ENCODE measurements at regions not wholly inside any gene's neighbourhood (a gene's known extent, or its start where the extent isn't known, plus 50 kb on each side); places are given as distances from the start of the nearest gene placed in this dataset.

- TF ChIP-seq MYBL2 (CRISPR knock-in tag; IDR thresholded peaks at IDR 0.05) (no peak), JAZF1 (CRISPR knock-in tag; IDR thresholded peaks at IDR 0.05) (no peak)
Observed at GRCh38 chr6:14722001-14722562, 523.8 kb upstream of the JARID2 start (continued).

GRCh38 chr6:14722704-14723103, 523.2 kb upstream of the JARID2 start:
- POLR2A ChIA-PET, result no interaction called here
- Mint-ChIP-seq H3K4me3 (no peak overlapping the region), H3K27ac (no peak overlapping the region), H3K36me3 (no peaks in the 10 kb centered on the region), H3K4me1 (peaks cover 10% of the 10 kb centered on the region), H3K9me3 (peaks cover 18% of the 10 kb centered on the region), H3K27me3 (ENCODE audit: low read depth) (peaks cover under 1% of the 10 kb centered on the region; the same call in 1 of the 2 replicates)
- TF ChIP-seq OVOL2 (CRISPR knock-in tag; IDR thresholded peaks at IDR 0.05; ENCODE audit: borderline replicate concordance), result no peak
- no peak for TF ChIP-seq ZNF138 (CRISPR knock-in tag; conservative IDR thresholded peaks at IDR 0.05)
- TF ChIP-seq EMX1 (CRISPR knock-in tag; IDR thresholded peaks at IDR 0.05), result no peak
- no peak for TF ChIP-seq FOXK1 (CRISPR knock-in tag; IDR thresholded peaks at IDR 0.05)
- no peak for TF ChIP-seq GRHL2 (CRISPR knock-in tag; IDR thresholded peaks at IDR 0.05; ENCODE audit: insufficient replicate concordance, severe bottlenecking)
- TF ChIP-seq ZMAT4 (CRISPR knock-in tag; IDR thresholded peaks at IDR 0.05), result no peak
- no peak for TF ChIP-seq ZNF263 (CRISPR knock-in tag; IDR thresholded peaks at IDR 0.05; ENCODE audit: low read depth)
- no peak for TF ChIP-seq ZNF317 (CRISPR knock-in tag; IDR thresholded peaks at IDR 0.05; ENCODE audit: borderline replicate concordance, low read depth)
- TF ChIP-seq SP1 (CRISPR knock-in tag; conservative IDR thresholded peaks at IDR 0.05), result no peak
- TF ChIP-seq FOXP4 (CRISPR knock-in tag; IDR thresholded peaks at IDR 0.05), result no peak
- no peak for TF ChIP-seq ATF3 (CRISPR knock-in tag; conservative IDR thresholded peaks at IDR 0.05)
- ATAC-seq, result no peak
- no peak for DNase-seq (ENCODE audit: low spot score)
- CTCF ChIA-PET, result interaction anchor here (1.0 kb wide), 1 partner anchor 11 kb away, joined by 3 read pairs; no protein-coding TSS in a partner anchor

GRCh38 chr6:14723535-14724086, 522.3 kb upstream of the JARID2 start:
- Mint-ChIP-seq H3K4me3 (no peak overlapping the region), H3K36me3 (no peaks in the 10 kb centered on the region), H3K4me1 (peaks cover 15% of the 10 kb centered on the region), H3K9me3 (peaks cover 18% of the 10 kb centered on the region), H3K27me3 (ENCODE audit: low read depth) (no peaks in the 10 kb centered on the region), H3K27ac (no peak overlapping the region)
- DNase-seq (ENCODE audit: low spot score) (no peak), ATAC-seq (no peak)
- ChIA-PET CTCF (no interaction called here), POLR2A (no interaction called here)
- TF ChIP-seq ZNF317 (CRISPR knock-in tag; IDR thresholded peaks at IDR 0.05; ENCODE audit: borderline replicate concordance, low read depth), result no peak
- no peak for TF ChIP-seq OVOL2 (CRISPR knock-in tag; IDR thresholded peaks at IDR 0.05; ENCODE audit: borderline replicate concordance)
- no peak for TF ChIP-seq ATF2 (CRISPR knock-in tag; IDR thresholded peaks at IDR 0.05; ENCODE audit: borderline replicate concordance, low read depth)
- no peak for TF ChIP-seq TCF7 (CRISPR knock-in tag; IDR thresholded peaks at IDR 0.05; ENCODE audit: low read depth)
- no peak for TF ChIP-seq ATF1 (CRISPR knock-in tag; IDR thresholded peaks at IDR 0.05)
- no peak for TF ChIP-seq ZNF416 (CRISPR knock-in tag; IDR thresholded peaks at IDR 0.05)
- no peak for TF ChIP-seq FOXP1 (CRISPR knock-in tag; IDR thresholded peaks at IDR 0.05; ENCODE audit: borderline replicate concordance)
- TF ChIP-seq AR (CRISPR knock-in tag; IDR thresholded peaks at IDR 0.05), result no peak
- TF ChIP-seq TEAD4 (CRISPR knock-in tag; IDR thresholded peaks at IDR 0.05), result no peak
- no peak for TF ChIP-seq ZNF281 (CRISPR knock-in tag; IDR thresholded peaks at IDR 0.05)
- no peak for TF ChIP-seq FOXP4 (CRISPR knock-in tag; IDR thresholded peaks at IDR 0.05)
